OCI-LY3 (cell line): ENCODE measurements at regions not wholly inside any gene's neighbourhood (a gene's known extent, or its start where the extent isn't known, plus 50 kb on each side); places are given as distances from the start of the nearest gene placed in this dataset.

Experiments
- H2AFZ ChIP-seq: fragments of 200-600, 300-600 bp; shearing (Covaris generic); 2 replicates; pipeline ENCODE4 v1.6.0; 2014; ENCODE audit warnings: antibody characterized with exemption, low read depth, low read length
- H3K27ac ChIP-seq: fragments of 200-600, 300-600 bp; sonication (generic); 2 replicates; pipeline ENCODE4 v1.5.1; 2014; ENCODE audit warnings: mild to moderate bottlenecking, low read length, moderate library complexity, mixed read lengths
- H3K27me3 ChIP-seq: fragments of 200-600, 300-600 bp; sonication (generic); 2 replicates; pipeline ENCODE4 v1.6.1; 2014; ENCODE audit warnings: low read depth, low read length, mixed read lengths
- H3K36me3 ChIP-seq: fragments of 200-600, 300-600 bp; sonication (generic); replicated peaks from 2 replicates; pipeline ENCODE3; 2014; ENCODE audit warnings: low read depth, low read length, mixed read lengths
- H3K4me1 ChIP-seq: fragments of 300-600, 200-600 bp; sonication (generic); 2 replicates; pipeline ENCODE4 v1.6.1; 2014; ENCODE audit warnings: low read length, mixed read lengths
- H3K4me2 ChIP-seq: fragments of 200-600, 300-600 bp; sonication (generic); 2 replicates; pipeline ENCODE4 v1.6.1; 2014; ENCODE audit warnings: low read length, mixed read lengths
- H3K4me3 ChIP-seq: fragments of 300-600, 200-600 bp; sonication (generic); 2 replicates; pipeline ENCODE4 v1.5.1; 2014; ENCODE audit warnings: antibody characterized with exemption, mild to moderate bottlenecking, low read length, moderate library complexity
- H3K79me2 ChIP-seq: fragments of 300-600, 200-600 bp; shearing (Covaris generic); 2 replicates; pipeline ENCODE4 v1.6.1; 2014; ENCODE audit warnings: mild to moderate bottlenecking, low read length, mixed read lengths
- H3K9ac ChIP-seq: fragments of 300-600, 200-600 bp; shearing (Covaris generic); 2 replicates; pipeline ENCODE4 v1.6.0; 2014; ENCODE audit warnings: mild to moderate bottlenecking, low read length, moderate library complexity
- H3K9me3 ChIP-seq: fragments of 200-600, 300-600 bp; shearing (Covaris generic); 2 replicates; pipeline ENCODE4 v1.6.1; 2014; ENCODE audit warnings: low read length, mixed read lengths; ENCODE audit not compliant: insufficient read depth
- H4K20me1 ChIP-seq: fragments of 200-600, 300-600 bp; sonication (generic); 2 replicates; pipeline ENCODE4 v1.6.1; 2016; ENCODE audit warnings: low read length, mixed read lengths; ENCODE audit not compliant: insufficient read depth
- CTCF ChIP-seq: fragments of 200-600, 300-600 bp; sonication (generic); IDR thresholded peaks from 2 replicates; pipeline ENCODE4 v1.5.1; 2014; ENCODE audit warnings: antibody characterized with exemption, low read length, low read depth
- EZH2phosphoT487 ChIP-seq: fragments of 200-600 bp; shearing (Covaris generic); IDR thresholded peaks from 2 replicates; pipeline ENCODE4 v1.6.1; 2018; ENCODE audit warnings: antibody characterized with exemption, mixed run types, low read depth

- TF ChIP-seq CTCF (no peak), EZH2phosphoT487 (no peak)
- H4K20me1 ChIP-seq, result no peaks in the 10 kb centered on the region
- H3K4me2 ChIP-seq, result no peak overlapping the region
- H2AFZ ChIP-seq, result no peak overlapping the region
- no peaks in the 10 kb centered on the region for H3K36me3 ChIP-seq
- H3K27me3 ChIP-seq, result no peaks in the 10 kb centered on the region
- peaks cover 55% of the 10 kb centered on the region for H3K4me1 ChIP-seq
- H3K9me3 ChIP-seq, result no peaks in the 10 kb centered on the region
- no peak overlapping the region for H3K9ac ChIP-seq
- H3K79me2 ChIP-seq, result no peaks in the 10 kb centered on the region
- H3K4me3 ChIP-seq, result no peak overlapping the region
- H3K27ac ChIP-seq, result no peak overlapping the region
These were observed 142.3 kb upstream of the HTR2A start for GRCh38 chr13:47039106-47039505.

- Histone ChIP-seq H3K36me3 (no peaks in the 10 kb centered on the region), H3K79me2 (no peaks in the 10 kb centered on the region), H3K4me2 (no peak overlapping the region), H3K4me3 (no peak overlapping the region), H3K4me1 (peaks cover 58% of the 10 kb centered on the region), H3K9me3 (no peaks in the 10 kb centered on the region), H3K27me3 (no peaks in the 10 kb centered on the region), H3K9ac (no peak overlapping the region), H4K20me1 (no peaks in the 10 kb centered on the region), H2AFZ (no peak overlapping the region), H3K27ac (no peak overlapping the region)
- no peak for TF ChIP-seq EZH2phosphoT487
- no peak for TF ChIP-seq CTCF
These were observed 141.3 kb upstream of the HTR2A start for GRCh38 chr13:47038188-47038587.

GRCh38 chr13:47036294-47037008 is 139.6 kb upstream of the HTR2A start:
- TF ChIP-seq CTCF, result no peak
- no peak for TF ChIP-seq EZH2phosphoT487
- peaks cover 57% of the 10 kb centered on the region for H3K4me1 ChIP-seq
- no peaks in the 10 kb centered on the region for H3K79me2 ChIP-seq
- H3K9me3 ChIP-seq, result no peaks in the 10 kb centered on the region
- no peaks in the 10 kb centered on the region for H4K20me1 ChIP-seq
- H3K9ac ChIP-seq, result peak overlapping the region; percentile 62
- H2AFZ ChIP-seq, result peak overlapping the region; percentile 72
- no peaks in the 10 kb centered on the region for H3K36me3 ChIP-seq
- H3K4me2 ChIP-seq, result peak overlapping the region; percentile 82
- peak overlapping the region; percentile 52 for H3K4me3 ChIP-seq
- no peaks in the 10 kb centered on the region for H3K27me3 ChIP-seq
- H3K27ac ChIP-seq, result peak overlapping the region; percentile 81

- Histone ChIP-seq H3K4me3 (peak overlapping the region; percentile 15; the same call in 1 of the 2 replicates), H3K36me3 (no peaks in the 10 kb centered on the region), H3K27me3 (no peaks in the 10 kb centered on the region), H3K9ac (peak overlapping the region; percentile 4; the same call in 1 of the 2 replicates), H2AFZ (no peak overlapping the region), H3K79me2 (no peaks in the 10 kb centered on the region), H3K4me2 (peak overlapping the region; percentile 56), H4K20me1 (no peaks in the 10 kb centered on the region), H3K4me1 (peaks cover 45% of the 10 kb centered on the region), H3K9me3 (no peaks in the 10 kb centered on the region), H3K27ac (peak overlapping the region; percentile 33; the same call in 1 of the 2 replicates)
- TF ChIP-seq CTCF, result no peak
These were observed 136.4 kb upstream of the HTR2A start for GRCh38 chr13:47033216-47033615.
